Central memory CD4-positive, alpha-beta T cell (primary cell): ENCODE measurements at regions not wholly inside any gene's neighbourhood (a gene's known extent, or its start where the extent isn't known, plus 50 kb on each side); places are given as distances from the start of the nearest gene placed in this dataset.
A peak's percentile ranks its signal among the peaks of the same experiment; 100 is the strongest.

Experiments used
- DNase-seq: peaks from one replicate; pipeline ENCODE4 v3.0.0; 2022

DNA sequence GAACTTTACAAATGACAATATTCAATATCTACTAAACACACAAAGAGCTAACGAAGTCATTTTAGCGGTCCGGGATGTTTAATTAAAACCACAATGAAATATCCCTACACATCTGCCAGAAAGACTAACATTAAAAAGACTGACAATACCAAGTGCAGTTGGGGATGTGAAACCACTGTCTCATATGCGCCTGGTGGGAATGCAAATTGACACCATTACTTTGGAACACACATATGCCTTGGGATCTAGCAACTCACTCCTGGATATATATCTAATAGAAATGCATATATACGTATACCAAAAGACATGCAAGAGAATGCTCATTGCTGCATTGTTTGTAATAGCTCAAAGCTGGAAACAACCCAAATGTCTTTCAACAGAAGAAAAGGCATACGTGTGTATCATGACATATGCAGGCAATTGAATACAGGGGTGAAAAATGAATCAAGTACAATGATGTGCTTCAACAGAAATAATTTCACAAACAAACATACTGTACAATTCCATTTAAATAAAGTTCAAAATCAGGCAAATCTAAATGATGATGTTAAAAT is 153.3 kb downstream of the CARTPT start:
- DNase-seq, result no peak

DNA sequence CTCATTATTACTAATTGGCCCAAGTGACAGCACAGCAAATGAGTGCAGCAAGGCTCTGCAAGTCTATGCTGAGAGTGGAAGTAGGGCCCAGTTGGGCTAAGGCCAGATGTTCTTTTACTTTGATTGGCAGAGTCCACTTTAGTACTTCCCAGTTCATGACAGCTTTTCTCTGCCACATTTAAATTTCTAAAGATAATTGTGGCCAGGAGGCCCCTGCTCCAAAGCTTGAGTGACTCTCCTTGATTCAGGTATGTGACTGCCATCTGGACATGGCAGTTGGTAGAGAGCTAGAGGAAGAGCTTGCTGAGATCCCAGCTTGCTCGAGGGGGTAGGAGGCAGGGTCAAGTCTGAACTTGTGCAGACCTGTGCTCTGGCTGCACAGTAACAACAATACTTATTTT is 154.1 kb downstream of the CARTPT start:
- no peak for DNase-seq

DNA sequence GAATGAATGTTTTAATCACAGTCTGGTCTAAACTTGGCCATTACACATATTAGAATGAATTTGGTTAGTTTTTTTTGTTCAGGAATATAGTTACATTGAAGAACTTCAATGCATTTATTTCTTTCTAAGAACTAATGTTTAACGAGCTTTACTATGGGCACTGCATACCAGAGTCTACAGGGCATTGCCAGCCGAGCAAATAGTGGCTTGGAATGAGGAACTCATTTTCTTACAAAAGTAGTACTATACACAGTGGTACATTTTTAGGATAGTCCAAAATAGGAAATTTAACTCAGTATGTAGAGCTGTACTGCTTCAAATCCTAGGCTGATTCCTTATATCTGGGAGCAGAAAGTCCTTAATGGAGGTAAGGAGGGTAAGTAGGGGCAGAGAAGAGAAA is 155.4 kb downstream of the CARTPT start:
- DNase-seq, result no peak

DNA sequence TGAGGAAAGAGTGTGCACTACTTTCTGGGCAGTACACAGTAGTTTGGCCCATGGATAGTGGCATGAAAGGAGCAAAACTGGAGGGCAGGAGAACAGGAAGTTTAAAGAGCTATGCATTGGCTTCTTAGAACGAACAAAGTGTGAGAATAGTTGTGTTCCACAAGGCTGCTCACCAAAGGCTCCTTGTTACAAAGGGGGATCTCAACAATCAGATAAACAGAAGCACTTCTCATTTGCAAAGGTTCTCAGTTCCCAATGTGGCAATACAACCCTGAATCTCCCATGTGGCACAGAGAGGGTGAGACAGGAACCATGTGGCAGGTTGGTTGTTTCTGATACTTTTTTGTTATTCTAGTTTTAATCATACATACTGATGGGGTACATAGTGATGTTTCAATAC is 158.4 kb downstream of the CARTPT start:
- DNase-seq, result no peak

DNA sequence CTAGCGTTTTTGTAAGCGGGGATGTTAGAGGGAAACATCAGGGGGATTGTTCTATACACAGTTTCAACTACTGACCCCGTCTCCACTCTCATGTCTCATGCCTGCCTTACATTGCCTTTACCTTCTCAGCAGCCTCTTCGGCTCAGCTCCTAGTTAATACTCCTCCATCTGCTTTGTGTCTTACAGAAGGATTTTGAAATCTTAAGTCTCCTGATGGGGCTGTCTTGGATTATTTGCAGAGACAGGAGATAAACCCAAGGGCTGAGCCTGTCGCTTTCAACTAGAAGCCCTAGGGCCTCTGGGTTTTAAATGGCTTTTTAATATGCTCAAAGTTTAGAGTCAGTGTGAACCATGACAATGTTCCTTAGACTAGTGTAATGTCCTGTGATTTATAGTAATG is 161.5 kb downstream of the CARTPT start:
- DNase-seq, result no peak

DNA sequence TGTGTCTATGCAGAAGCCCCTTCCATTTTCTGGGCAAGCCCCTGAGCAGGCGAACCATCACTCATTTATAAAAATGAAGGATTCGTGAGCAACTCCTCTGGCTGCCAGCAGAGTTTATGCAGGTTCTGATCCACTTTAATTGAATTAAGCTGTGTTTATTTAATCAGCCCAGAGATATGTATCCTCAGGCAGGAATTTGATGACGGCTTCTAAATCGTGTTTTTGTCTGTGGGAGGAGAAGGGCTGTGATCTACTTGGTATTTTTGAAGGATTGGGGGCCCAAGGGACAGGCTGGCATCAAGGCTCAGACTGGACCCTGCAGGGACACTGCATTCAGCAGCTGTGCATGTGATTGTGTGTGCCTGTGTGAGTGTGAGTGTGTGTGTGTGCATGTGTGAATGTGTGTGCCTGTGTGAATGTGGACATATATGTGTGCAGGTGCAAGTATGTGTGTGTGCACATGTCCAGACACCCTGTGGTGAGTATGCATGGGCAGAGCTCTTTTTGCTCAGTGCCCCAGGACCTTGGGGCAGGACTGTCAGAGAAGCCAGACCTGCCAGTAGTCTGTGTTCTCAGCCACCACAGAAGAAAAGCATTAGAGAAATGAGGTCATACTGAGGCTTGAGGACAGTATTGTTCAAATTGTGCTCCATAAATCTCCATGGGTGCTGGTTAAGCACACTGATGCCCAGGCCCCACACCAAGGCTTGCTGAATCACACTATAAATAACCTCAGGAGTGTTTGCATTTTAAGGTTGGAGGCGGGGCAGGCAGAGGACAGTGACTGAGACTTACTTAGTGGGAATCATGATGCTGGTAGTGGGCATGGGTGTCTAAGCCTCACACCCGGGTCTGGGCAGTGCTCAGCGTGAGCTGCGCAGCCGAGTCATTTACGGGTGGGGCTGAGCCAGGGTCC is 164.0 kb downstream of the CARTPT start:
- DNase-seq, result no peak

DNA sequence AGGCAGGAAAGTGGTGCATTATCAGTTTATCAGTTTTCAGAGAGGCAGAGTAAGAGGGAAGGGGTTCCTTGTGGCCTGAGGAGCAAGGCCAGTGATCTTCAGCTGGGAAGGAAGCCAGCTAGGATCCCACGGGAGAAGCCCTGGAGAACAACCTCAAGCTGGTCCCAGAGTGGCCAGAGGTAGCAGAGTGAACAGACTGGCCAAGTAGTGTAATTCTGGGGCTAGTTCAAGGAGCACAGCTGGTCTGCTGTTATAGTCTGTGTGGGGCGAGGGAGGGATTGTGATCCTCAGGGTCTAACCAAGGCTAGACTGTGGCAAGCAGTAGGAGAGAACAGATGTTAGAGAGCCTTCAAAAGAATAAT is 164.6 kb downstream of the CARTPT start:
- no peak for DNase-seq

DNA sequence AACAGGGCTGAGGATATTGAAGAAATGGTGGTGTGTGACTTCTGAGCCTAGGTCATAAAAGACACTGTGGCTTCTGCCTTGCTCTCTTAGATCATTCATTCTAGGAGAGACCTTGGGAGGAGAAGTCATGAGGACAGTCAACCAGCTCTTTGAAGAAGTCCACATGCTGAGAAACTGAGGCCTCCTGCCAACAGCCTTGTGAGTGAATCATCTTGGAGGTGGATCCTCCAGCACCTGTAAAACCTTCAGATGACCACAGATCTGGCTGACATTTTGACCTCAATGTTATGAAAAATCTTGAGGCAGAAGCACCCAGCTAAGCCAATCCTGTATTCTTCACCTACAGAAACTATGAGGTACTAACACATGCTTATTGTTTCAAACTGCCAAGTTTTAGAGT is 165.9 kb downstream of the CARTPT start:
- DNase-seq, result no peak

DNA sequence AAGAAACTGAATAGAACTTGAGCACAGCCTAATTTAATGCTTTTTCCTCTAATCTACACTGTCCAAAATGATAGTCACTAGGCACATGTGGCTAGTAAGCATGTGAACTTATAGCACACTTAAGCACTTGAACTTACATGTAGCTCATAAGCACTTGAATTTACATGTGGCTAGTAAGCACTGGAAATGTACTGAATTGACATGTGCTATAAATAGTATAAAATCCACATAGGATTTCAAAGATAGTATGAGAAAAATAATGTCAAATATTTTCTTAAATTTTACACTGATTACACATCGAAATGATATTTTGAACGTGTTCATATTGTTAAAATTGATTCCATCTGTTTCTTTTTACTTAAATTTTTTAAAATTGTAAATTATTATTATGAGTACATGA is 167.3 kb downstream of the CARTPT start:
- DNase-seq, result no peak

DNA sequence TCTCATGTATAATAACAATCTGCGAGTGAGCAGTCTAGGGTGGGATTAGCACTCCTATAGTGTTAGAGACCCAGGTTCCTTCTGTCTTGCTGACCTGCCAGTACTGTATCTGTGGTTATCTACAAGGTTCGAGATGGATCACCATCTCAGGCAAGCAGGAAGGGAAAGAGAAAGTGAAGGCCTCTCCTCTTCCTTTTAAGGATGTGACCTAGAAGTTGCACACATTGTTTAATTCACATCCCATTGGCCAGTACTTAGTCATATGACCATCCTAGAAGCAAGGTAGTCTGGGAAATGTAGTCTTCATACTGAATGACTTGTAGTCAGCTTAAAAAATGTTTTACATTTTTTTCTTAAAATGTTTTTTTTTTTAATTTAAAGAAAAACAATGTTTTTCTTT is 168.6 kb downstream of the CARTPT start:
- peak; percentile 57 for DNase-seq

DNA sequence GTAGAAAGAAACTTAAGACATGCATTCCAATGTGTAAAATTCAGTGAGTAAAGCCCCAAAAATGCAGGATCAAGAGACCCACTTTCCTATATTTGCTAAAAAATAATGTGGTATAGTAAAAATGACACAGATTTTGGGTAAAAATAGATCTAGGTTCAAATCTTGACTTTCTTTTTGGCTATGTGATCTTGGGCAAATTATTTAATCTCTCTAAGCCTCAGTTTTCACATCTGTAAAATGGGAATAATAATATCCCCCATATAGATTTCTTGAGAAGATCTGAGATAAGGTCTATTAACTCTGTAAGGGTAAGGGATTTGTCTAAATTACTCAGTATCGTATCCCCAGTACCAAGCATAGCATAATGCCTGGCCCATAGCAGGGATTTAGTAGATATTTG is 172.3 kb downstream of the CARTPT start:
- no peak for DNase-seq

DNA sequence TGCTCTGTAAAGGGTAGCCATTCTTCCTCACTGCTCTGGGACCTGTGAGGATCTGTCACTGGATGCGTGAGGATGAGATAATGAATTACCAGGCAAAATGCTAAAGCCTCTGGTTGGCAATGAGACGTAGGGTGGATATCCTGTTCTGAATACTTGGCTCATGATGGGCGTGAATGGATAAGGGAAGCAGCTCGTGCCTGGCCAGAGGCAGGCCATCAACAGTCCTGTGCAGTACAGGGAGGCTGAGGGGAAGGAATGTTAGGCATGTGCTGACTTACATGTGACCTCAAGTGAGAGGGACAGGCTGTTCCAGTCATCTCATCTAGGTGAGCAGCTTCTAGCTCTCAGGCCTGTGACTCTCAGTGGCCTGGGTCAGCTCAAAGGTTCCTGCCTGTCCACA is 172.8 kb downstream of the CARTPT start:
- no peak for DNase-seq

DNA sequence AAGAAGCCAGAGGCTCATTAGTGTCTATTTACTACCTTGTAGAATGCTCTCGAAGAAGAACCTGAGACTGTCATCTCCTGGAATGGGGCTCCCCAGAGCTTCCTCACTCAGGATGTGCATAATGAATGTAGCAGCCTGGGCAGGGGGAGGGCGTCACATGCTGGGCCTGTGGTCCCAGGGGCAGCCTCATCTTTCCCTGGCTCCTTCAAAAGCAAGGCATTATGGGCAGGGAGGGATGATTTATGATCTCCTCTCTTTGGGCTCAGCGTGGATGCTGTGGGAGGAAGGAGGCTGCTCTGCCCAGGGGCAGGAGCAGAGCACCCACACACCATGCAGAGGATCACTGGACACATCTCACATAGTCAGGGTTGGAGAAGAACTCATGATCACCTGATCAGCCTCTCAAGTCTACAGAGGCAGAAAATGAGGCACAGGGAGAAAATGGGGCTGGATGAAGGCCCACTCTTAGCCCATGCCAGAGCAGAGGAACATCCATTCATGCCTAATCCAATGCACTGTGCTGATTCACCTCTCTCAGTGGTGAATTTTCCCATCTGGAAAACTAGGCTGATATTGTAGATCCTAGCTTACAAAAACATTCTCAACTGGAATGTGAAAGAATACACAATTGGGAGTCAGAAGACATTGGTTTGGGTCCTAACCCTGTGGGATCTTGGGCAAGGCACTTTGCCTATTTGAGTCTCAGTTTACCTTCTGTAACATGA is 173.7 kb downstream of the CARTPT start:
- no peak for DNase-seq

DNA sequence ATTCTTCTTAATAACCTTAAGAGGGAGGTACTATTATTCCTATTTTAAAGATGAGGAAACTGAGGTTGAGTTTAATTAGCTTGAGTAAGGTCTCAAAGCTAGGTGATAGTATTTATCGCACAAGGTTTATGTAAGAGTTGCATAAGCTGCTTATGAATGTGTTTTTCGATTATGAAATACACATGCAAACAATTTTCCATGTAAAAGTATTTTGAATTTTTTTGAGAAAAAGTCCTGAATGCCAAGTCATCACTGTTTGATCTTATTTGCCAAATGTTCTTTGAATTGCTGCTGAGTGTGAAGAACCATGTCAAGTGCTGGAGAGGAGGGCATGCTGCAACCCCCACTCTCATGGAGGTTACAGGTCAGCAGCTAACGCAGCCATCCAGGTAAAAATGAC is 174.4 kb downstream of the CARTPT start:
- no peak for DNase-seq

DNA sequence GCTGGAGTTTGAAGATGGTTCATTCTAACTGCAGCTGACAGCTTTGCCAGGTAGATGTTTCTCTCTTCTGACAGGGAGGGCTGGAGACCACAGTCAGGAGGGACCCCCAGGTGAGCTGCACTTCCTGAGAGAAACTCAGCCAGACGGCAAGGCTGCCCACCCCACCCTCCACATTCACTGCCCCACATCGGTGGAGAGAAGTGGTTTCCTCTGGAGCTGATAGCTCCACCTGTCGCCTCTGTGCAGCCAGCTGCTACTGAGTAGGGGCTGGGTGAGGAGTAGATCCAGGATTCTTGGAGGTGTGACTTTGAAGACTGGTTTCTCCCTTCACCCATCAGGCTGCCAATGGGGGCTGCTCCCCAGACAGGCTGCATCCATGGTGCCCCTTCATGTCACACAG is 175.0 kb downstream of the CARTPT start:
- DNase-seq, result no peak

DNA sequence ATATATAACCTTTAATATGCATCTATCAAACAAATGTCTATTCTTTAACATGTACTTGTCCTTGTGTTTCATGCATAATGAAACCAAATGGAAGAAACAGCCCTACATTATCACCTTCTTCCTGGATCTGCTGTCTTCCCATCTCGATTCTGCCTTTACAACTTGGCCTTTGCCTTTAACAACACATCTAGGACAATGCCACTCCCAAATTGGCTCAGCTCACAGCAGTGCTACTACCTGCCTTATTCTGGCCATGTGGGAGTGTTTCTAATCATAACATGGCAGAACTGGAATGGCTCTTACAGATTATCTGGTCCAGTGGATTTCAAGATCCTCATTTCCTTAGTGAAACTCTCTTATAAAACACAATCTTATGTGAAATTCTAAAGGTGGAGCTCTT is 176.5 kb downstream of the CARTPT start:
- DNase-seq, result no peak

DNA sequence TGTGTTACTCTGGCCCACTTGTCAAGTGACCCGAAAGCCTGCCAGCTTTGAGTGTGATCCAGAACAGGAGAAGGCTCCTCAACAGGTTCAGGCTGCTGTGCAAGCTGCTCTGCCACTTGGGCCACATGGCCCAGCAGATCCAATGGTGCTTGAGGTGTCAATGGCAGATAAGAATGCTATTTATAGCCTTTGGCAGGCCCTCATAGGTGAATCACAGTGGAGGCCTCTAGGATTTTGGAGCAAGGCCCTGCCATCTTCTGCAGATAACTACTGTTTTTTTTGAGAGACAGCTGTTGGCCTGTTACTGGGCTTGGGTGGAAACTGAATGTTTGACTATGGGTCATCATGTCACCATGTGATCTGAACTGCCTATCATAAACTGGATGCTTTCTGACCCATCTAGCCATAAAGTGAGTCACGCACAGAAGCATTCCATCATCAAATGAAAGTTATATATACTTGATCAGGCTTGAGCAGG is 180.8 kb downstream of the CARTPT start:
- DNase-seq, result no peak

DNA sequence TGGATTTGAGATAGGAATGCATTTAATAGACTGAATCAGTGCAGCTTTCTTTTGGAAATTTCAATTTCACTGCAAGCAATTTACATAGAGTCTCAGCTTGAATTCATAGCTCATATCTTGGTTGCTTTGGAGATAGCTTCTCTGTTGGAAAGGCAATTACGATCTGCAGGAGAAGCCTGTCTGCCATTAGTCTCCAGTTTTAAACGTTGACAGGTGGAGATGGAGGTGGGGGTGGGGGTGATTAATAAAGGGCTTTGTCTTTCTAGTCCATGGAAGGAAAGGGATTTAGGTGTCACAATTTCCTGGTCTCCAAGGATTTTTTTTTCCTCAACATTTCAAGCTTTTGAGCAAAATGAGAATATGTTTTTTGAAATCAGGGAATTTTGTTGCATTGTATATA is 184.7 kb downstream of the CARTPT start:
- no peak for DNase-seq

DNA sequence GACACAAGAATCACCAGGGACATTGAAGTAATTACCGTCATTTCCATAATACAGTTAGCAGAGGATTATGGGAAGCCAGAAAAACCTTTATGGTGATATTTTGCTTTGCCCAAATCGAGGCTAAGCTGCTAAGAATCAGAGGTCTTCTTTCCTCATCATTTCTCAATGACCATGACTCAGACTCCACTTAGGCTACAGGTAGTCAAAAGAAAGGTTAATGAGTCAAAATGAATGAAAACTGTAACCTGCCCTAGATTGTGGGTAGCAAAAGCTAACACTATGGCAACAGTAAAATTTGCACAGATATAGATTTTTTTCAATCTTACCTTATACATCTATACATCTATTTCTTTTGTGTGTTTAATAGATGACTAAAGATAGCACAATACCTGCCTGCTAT is 185.8 kb downstream of the CARTPT start:
- DNase-seq, result no peak

DNA sequence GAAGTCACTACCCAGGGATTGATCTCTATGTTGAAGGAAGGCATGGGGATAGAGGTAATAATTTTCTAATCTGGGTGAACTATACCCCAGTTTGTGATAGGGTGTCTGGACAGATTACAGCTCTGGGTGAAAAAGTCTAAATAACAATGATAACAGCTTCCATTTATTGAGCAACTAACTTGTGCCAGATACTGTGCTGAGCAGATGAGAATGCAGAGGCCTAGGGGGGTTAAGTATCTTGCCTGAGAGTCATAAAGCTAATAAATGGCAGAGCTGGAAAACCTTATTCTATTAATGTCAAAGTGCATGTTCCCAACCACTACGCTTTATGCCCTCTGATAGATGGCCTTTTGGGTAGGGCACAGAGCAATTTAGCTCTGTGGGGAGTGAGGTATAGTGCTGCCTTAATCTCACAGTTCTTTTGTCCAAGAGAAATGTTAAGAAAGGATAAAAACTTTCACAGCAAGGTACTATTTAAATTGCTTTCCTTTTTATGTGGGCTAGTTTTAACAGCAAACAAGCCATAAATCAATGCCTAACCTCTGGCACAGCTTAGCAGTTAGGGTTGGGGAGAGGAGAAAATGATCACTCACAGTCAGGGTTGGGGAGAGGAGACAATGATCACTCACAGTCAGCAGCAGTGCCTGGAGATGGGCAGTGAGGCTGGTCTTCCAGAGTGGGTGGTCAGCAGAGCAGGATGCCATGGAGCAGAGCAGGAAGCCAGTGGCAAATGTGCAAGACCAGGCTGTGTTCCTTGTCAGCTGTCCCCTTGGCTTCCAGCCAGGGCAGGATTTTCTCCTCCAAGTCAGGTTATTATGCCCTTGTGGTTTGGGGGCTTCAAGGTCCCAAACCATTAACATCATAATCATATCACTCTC is 187.0 kb downstream of the CARTPT start:
- no peak for DNase-seq

DNA sequence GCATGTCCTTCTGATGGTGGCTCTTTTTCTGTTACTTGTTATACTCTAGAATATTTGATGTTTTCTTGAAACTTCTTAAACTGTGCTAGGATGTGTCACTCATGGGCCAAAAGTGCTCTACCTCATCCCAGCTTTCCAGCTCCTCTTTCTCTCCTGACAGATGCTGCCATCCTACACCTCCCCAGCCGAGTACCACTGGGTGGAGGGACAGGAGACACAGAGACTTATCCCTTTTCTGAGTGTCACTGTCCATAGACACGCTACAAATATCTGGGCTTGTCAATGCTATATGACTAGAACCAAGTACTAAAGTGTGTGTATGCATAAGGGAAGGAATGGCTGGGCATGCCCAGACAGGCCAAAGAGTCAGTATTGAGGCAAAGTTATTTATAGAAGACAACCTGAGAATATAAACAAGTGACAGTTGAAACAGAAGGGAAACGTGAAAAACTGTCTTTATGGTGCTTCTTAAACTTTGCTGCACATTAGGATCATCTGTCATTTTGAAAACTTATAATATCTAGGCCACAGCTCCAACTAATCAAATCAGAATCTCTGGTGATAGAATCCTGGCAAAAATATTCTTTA is 188.0 kb downstream of the CARTPT start:
- DNase-seq, result no peak

DNA sequence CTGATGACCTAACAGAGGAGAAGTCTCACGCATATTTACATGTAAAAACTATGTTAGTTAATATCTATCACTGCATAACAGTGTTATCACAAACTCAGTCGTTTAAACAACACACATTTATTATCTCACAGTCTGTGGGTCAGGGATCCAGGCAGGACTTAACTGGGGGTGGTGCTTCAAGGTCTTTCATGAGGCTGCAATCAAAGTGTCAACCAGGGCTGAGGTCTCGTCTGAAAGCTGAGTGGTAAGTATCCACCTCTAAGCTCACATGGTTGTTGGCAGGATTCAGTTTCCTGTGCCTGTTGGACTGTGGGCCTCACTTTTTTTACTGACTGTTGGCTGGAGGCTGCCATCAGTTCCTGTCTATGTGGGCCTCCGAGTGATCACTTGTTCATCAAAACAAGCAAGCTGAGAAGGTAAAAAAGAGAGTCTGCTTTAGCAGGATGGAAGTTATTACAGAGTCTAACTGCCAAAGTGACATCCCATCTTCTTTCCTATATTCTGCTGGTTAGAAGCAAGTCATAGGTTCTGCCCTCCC is 188.6 kb downstream of the CARTPT start:
- DNase-seq, result no peak
